WTC11 (cell line): ENCODE measurements at regions not wholly inside any gene's neighbourhood (a gene's known extent, or its start where the extent isn't known, plus 50 kb on each side); places are given as distances from the start of the nearest gene placed in this dataset.

ENCODE experiments used
- ATAC-seq: fragments of 200-7000 bp; cut with Tn5 transposase; 2 replicates; pipeline ENCODE4 v1.10.0; 2021; ENCODE audit warnings: mild to moderate bottlenecking, moderate library complexity
- CTCF ChIA-PET: fragments of 300-600 bp; sonication (Branson Sonifier 250); formaldehyde crosslinking; loops from one replicate; lab custom pipeline; 2021; ENCODE audit warnings: antibody characterized with exemption; lab: Charles Lee
- POLR2A ChIA-PET: fragments of 350-600 bp; sonication (Branson Sonifier 250); formaldehyde crosslinking; loops from one replicate; lab custom pipeline; 2021; ENCODE audit warnings: antibody characterized with exemption; lab: Charles Lee
- DNase-seq: peaks from one replicate; pipeline ENCODE4 v3.0.0; 2021; ENCODE audit warnings: low spot score
- H3K27ac Mint-ChIP-seq: 2 replicates; pipeline ENCODE4 v1.8.0; 2021; ENCODE audit warnings: mixed read lengths
- H3K27me3 Mint-ChIP-seq: 2 replicates; pipeline ENCODE4 v1.8.0; 2021; ENCODE audit warnings: low read depth, mild to moderate bottlenecking, moderate library complexity, mixed read lengths
- H3K36me3 Mint-ChIP-seq: 2 replicates; pipeline ENCODE4 v1.8.0; 2021; ENCODE audit warnings: mixed read lengths
- H3K4me1 Mint-ChIP-seq: 2 replicates; pipeline ENCODE4 v1.8.0; 2022; ENCODE audit warnings: mixed read lengths
- H3K4me3 Mint-ChIP-seq: 2 replicates; pipeline ENCODE4 v1.8.0; 2021; ENCODE audit warnings: mild to moderate bottlenecking, moderate library complexity, mixed read lengths
- H3K9me3 Mint-ChIP-seq: 2 replicates; pipeline ENCODE4 v1.8.0; 2021; ENCODE audit warnings: mixed read lengths
- AFF4 ChIP-seq: sonication (generic); formaldehyde crosslinking; IDR thresholded peaks from 2 replicates; pipeline ENCODE4 v1.8.1; 2023; ENCODE audit warnings: mild to moderate bottlenecking, missing genetic modification reagents, borderline replicate concordance
- ATF2 ChIP-seq: sonication (generic); formaldehyde crosslinking; IDR thresholded peaks from 2 replicates; pipeline ENCODE4 v1.8.1; 2022; ENCODE audit warnings: low read depth, missing genetic modification reagents, borderline replicate concordance
- CDX4 ChIP-seq: fragments of 250-450 bp; sonication (Bioruptor Pico); IDR thresholded peaks from 2 replicates; pipeline ENCODE4 v1.9.0; 2021; ENCODE audit warnings: moderate library complexity, mild to moderate bottlenecking, inconsistent platforms, borderline replicate concordance
- FOXP1 ChIP-seq: sonication (generic); formaldehyde crosslinking; IDR thresholded peaks from 2 replicates; pipeline ENCODE4 v1.8.0; 2022; ENCODE audit warnings: missing genetic modification reagents, mild to moderate bottlenecking, moderate library complexity, borderline replicate concordance
- FOXP4 ChIP-seq: sonication (generic); formaldehyde crosslinking; IDR thresholded peaks from 2 replicates; pipeline ENCODE4 v1.8.0; 2022; ENCODE audit warnings: mild to moderate bottlenecking, missing genetic modification reagents
- MLX ChIP-seq: sonication (generic); formaldehyde crosslinking; IDR thresholded peaks from 2 replicates; pipeline ENCODE4 v1.8.1; 2023; ENCODE audit warnings: mild to moderate bottlenecking, missing genetic modification reagents, moderate library complexity
- MXD4 ChIP-seq: fragments of 250-450 bp; sonication (Bioruptor Pico); IDR thresholded peaks from 2 replicates; pipeline ENCODE4 v1.8.0; 2021; ENCODE audit warnings: mild to moderate bottlenecking, moderate library complexity, borderline replicate concordance
- MYBL2 ChIP-seq: sonication (generic); formaldehyde crosslinking; IDR thresholded peaks from 2 replicates; pipeline ENCODE4 v1.8.1; 2023; ENCODE audit warnings: mild to moderate bottlenecking, moderate library complexity, missing genetic modification reagents
- NFYB ChIP-seq: sonication (generic); formaldehyde crosslinking; conservative IDR thresholded peaks from 2 replicates; pipeline ENCODE4 v1.8.0; 2022; ENCODE audit warnings: low read depth, missing genetic modification reagents
- NR2C2 ChIP-seq: sonication (generic); formaldehyde crosslinking; IDR thresholded peaks from 2 replicates; pipeline ENCODE4 v1.8.0; 2022; ENCODE audit warnings: mild to moderate bottlenecking, missing genetic modification reagents
- PRDM15 ChIP-seq: sonication (generic); formaldehyde crosslinking; IDR thresholded peaks from 2 replicates; pipeline ENCODE4 v1.8.0; 2022; ENCODE audit warnings: missing genetic modification reagents

GRCh38 chr4:93957186-93957585 is 128.6 kb downstream of the ATOH1 start (continued):
- TF ChIP-seq PRDM15 (CRISPR knock-in tag): no peak
- TF ChIP-seq CDX4 (CRISPR knock-in tag): no peak
- TF ChIP-seq AFF4 (CRISPR knock-in tag): no peak
- no peak for TF ChIP-seq ATF2 (CRISPR knock-in tag)
- no peak for TF ChIP-seq NFYB (CRISPR knock-in tag)

- Mint-ChIP-seq H3K4me1 (peaks cover 26% of the 10 kb centered on the region), H3K36me3 (peaks cover 7% of the 10 kb centered on the region), H3K9me3 (peaks cover 16% of the 10 kb centered on the region), H3K4me3 (no peak overlapping the region), H3K27ac (peak overlapping the region; percentile 54), H3K27me3 (no peaks in the 10 kb centered on the region)
- POLR2A ChIA-PET: no interaction called here
- DNase-seq (no peak), ATAC-seq (peak; percentile 92)
- CTCF ChIA-PET: interaction anchor here (1.0 kb wide), 1 partner anchor 166 kb away, joined by 3 read pairs; no protein-coding TSS in a partner anchor
- TF ChIP-seq MYBL2 (CRISPR knock-in tag) (no peak), NR2C2 (CRISPR knock-in tag) (no peak), FOXP4 (CRISPR knock-in tag) (peak; percentile 67; the same call in 1 of the 2 replicates)
These were observed 131.9 kb downstream of the ATOH1 start for GRCh38 chr4:93960450-93960849.

GRCh38 chr4:93960916-93961315 is 132.4 kb downstream of the ATOH1 start:
- TF ChIP-seq MXD4 (CRISPR knock-in tag): no peak
- TF ChIP-seq MLX (CRISPR knock-in tag): no peak
- TF ChIP-seq FOXP1 (CRISPR knock-in tag): no peak
- Mint-ChIP-seq H3K9me3 (peaks cover 11% of the 10 kb centered on the region), H3K36me3 (peaks cover 3% of the 10 kb centered on the region; the same call in 1 of the 2 replicates), H3K27me3 (no peaks in the 10 kb centered on the region), H3K4me1 (peaks cover 26% of the 10 kb centered on the region), H3K4me3 (no peak overlapping the region), H3K27ac (peak overlapping the region; percentile 54)
- ATAC-seq (peak; percentile 79), DNase-seq (no peak)
- ChIA-PET POLR2A (no interaction called here), CTCF (interaction anchor here (1.0 kb wide), 1 partner anchor 166 kb away, joined by 3 read pairs; no protein-coding TSS in a partner anchor)
